DND-41 (cell line): ENCODE measurements at regions not wholly inside any gene's neighbourhood (a gene's known extent, or its start where the extent isn't known, plus 50 kb on each side); places are given as distances from the start of the nearest gene placed in this dataset.

Experiments
- CTCF ChIP-seq: IDR thresholded peaks from 2 replicates; pipeline ENCODE4 v1.5.1; 2012; ENCODE audit warnings: borderline replicate concordance, low read length, moderate library complexity, mild to moderate bottlenecking; ENCODE audit not compliant: poor library complexity, severe bottlenecking; ENCODE audit errors: extremely low read depth
- EZH2 ChIP-seq: IDR thresholded peaks from 3 replicates; pipeline ENCODE4 v1.6.1; 2012; ENCODE audit warnings: borderline replicate concordance, low read depth, mild to moderate bottlenecking, moderate library complexity, low read length, inconsistent platforms; ENCODE audit not compliant: severe bottlenecking

GRCh38 chr15:63449731-63450130 lies 54.7 kb upstream of the USP3 start:
- TF ChIP-seq CTCF (no peak), EZH2 (no peak)
